ENCODE measurements at regions not wholly inside any gene's neighbourhood (a gene's known extent, or its start where the extent isn't known, plus 50 kb on each side); places are given as distances from the start of the nearest gene placed in this dataset.

DNA sequence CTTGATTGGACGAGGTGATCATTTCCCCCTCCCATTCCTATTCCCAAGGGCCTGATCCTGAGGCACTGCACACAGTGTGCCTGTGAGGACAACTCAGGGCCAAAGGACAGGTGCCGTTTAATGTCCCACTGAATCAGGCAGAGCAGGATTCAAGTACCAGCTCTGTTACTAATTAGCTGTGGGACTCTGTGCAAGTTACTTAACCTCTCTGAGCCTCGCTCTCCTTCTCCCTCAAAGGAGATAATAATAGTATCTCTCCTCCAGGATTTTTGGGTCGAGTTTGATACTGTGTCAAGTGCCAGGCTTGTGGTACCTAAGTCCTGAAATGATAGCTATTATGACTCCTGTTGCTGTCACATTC, 86.8 kb upstream of the NKD1 start:
- ATAC-seq (no peak), DNase-seq (ENCODE audit: low read depth, low spot score) (no peak), FAIRE-seq (no peak)
- in situ Hi-C loops (cut with MboI) (no loop called here), intact Hi-C loops (cut with micrococcal nuclease; ENCODE audit: unreplicated experiment) (loop anchor here (5.0 kb wide), 1 partner anchor 286 kb away; no protein-coding TSS in a partner anchor)
- BruUV-seq (replicated peaks) = no TSS peak
- Histone ChIP-seq H4K20me1 (ENCODE audit: control insufficient read depth, insufficient read depth) (no peaks in the 10 kb centered on the region), H3K4me3 (no peak overlapping the region), H3K36me3 (ENCODE audit: control insufficient read depth in 2 of 2, insufficient read depth in 2 of 2, low read length in 1 of 2) (no peaks in the 10 kb centered on the region), H3K27me3 (replicated peaks in 1 of 2; ENCODE audit: control insufficient read depth in 2 of 2, insufficient read depth in 2 of 2, low read length in 1 of 2) (0 out of 4 replicates have a peak, but pooled peaks cover 0 to 1% of the 10 kb centered on the region in 2 experiments), H3K79me2 (ENCODE audit: control insufficient read depth, insufficient read depth, low read length) (no peaks in the 10 kb centered on the region), H3K27ac (ENCODE audit: control insufficient read depth, insufficient read depth) (peak overlapping the region; percentile 9; the same call in 1 of the 2 replicates), H2AFZ (ENCODE audit: control insufficient read depth, low read depth, low read length) (no peak overlapping the region), H3K4me2 (ENCODE audit: control insufficient read depth, insufficient read depth) (peak overlapping the region; percentile 45), H3K9me3 (replicated peaks; ENCODE audit: control insufficient read depth, insufficient read depth, low read length) (no peaks in the 10 kb centered on the region), H3K9ac (ENCODE audit: control insufficient read depth, insufficient read depth, low read length) (no peak overlapping the region), H3K4me1 (ENCODE audit: control insufficient read depth, insufficient read depth, low read length) (peaks cover 25% of the 10 kb centered on the region)
- WGBS (ENCODE audit: insufficient coverage, insufficient replicate concordance, low lambda C conversion rate, missing lambda C conversion rate) = 73% methylated on average over 4 of the region's 4 CpGs
- ChIA-PET POLR2A (no interaction called here), CTCF (no interaction called here), SMC1A (ENCODE audit: uncharacterized antibody, unreplicated experiment) (no interaction called here), RAD21 (ENCODE audit: unreplicated experiment) (no interaction called here)
- TF ChIP-seq NFYA (IDR thresholded peaks at IDR 0.05; ENCODE audit: borderline replicate concordance, low read depth, low read length) = no peak
- no peak for TF ChIP-seq ZNF274 (IDR thresholded peaks at IDR 0.05; ENCODE audit: insufficient read depth, insufficient read length)
- no peak for TF ChIP-seq NFYB (IDR thresholded peaks at IDR 0.05; ENCODE audit: insufficient read depth, low read depth, low read length)
- TF ChIP-seq, protein P1, sequence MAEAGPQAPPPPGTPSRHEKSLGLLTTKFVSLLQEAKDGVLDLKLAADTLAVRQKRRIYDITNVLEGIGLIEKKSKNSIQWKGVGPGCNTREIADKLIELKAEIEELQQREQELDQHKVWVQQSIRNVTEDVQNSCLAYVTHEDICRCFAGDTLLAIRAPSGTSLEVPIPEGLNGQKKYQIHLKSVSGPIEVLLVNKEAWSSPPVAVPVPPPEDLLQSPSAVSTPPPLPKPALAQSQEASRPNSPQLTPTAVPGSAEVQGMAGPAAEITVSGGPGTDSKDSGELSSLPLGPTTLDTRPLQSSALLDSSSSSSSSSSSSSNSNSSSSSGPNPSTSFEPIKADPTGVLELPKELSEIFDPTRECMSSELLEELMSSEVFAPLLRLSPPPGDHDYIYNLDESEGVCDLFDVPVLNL (IDR thresholded peaks at IDR 0.05; ENCODE audit: low read depth, low read length) = no peak
- no peak for TF ChIP-seq GATAD2B (conservative IDR thresholded peaks at IDR 0.05; ENCODE audit: low read depth)
- no peak for TF ChIP-seq NRF1 (conservative IDR thresholded peaks at IDR 0.05; ENCODE audit: low read depth, low read length)
- no peak for TF ChIP-seq GABPA (IDR thresholded peaks at IDR 0.05; ENCODE audit: low read depth)
- no peak for TF ChIP-seq IRF4 (IDR thresholded peaks at IDR 0.05; ENCODE audit: low read depth, low read length)
- no peak for TF ChIP-seq ZZZ3 (IDR thresholded peaks at IDR 0.05; ENCODE audit: control insufficient read depth, insufficient read length, low read depth)
- TF ChIP-seq CREB1 (IDR thresholded peaks at IDR 0.05; ENCODE audit: low read depth) = no peak
- no peak for TF ChIP-seq KLF5 (IDR thresholded peaks at IDR 0.05; ENCODE audit: partially characterized antibody)
- TF ChIP-seq, protein P2, sequence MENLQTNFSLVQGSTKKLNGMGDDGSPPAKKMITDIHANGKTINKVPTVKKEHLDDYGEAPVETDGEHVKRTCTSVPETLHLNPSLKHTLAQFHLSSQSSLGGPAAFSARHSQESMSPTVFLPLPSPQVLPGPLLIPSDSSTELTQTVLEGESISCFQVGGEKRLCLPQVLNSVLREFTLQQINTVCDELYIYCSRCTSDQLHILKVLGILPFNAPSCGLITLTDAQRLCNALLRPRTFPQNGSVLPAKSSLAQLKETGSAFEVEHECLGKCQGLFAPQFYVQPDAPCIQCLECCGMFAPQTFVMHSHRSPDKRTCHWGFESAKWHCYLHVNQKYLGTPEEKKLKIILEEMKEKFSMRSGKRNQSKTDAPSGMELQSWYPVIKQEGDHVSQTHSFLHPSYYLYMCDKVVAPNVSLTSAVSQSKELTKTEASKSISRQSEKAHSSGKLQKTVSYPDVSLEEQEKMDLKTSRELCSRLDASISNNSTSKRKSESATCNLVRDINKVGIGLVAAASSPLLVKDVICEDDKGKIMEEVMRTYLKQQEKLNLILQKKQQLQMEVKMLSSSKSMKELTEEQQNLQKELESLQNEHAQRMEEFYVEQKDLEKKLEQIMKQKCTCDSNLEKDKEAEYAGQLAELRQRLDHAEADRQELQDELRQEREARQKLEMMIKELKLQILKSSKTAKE (IDR thresholded peaks at IDR 0.05; ENCODE audit: low read depth, poor library complexity, severe bottlenecking) = no peak
- TF ChIP-seq NFIC (IDR thresholded peaks at IDR 0.05; ENCODE audit: low read depth, low read length) = no peak
- no peak for TF ChIP-seq SPI1 (IDR thresholded peaks at IDR 0.05; ENCODE audit: borderline replicate concordance, insufficient read depth, low read depth, low read length)
